Liver (tissue), 8 donors: ENCODE measurements at regions not wholly inside any gene's neighbourhood (a gene's known extent, or its start where the extent isn't known, plus 50 kb on each side); places are given as distances from the start of the nearest gene placed in this dataset.

ENCODE experiments used
- DNase-seq: peaks from one replicate; pipeline ENCODE4 v3.0.0-alpha.2; 2017; ENCODE audit warnings: low spot score
- H3K27ac ChIP-seq, 2 donors: one replicate each; pipeline ENCODE4 v1.7.0; 2013; ENCODE audit warnings: inconsistent platforms in 2 of 2, low read length in 2 of 2, control low read depth in 1 of 2, low read depth in 1 of 2, mild to moderate bottlenecking in 1 of 2
- H3K27me3 ChIP-seq, 4 donors: one replicate each; pipeline versions ENCODE4 v1.6.1 to v1.7.0; 2013; ENCODE audit warnings: low read length in 3 of 4, inconsistent platforms in 1 of 4, mild to moderate bottlenecking in 1 of 4, moderate library complexity in 1 of 4; ENCODE audit not compliant: control insufficient read depth in 4 of 4, insufficient read depth in 4 of 4
- H3K36me3 ChIP-seq, 4 donors: one replicate each; pipeline versions ENCODE4 v1.6.1 to v1.7.0; 2013; ENCODE audit warnings: low read length in 3 of 4, mild to moderate bottlenecking in 3 of 4, low read depth in 1 of 4, moderate library complexity in 1 of 4; ENCODE audit not compliant: control insufficient read depth in 4 of 4, insufficient read depth in 3 of 4
- H3K4me1 ChIP-seq, 4 donors: one replicate each; pipeline versions ENCODE4 v1.6.1 to v1.7.0; 2013; ENCODE audit warnings: low read length in 3 of 4, mild to moderate bottlenecking in 3 of 4, moderate library complexity in 1 of 4; ENCODE audit not compliant: control insufficient read depth in 4 of 4, insufficient read depth in 4 of 4
- H3K4me3 ChIP-seq, 3 donors: one replicate each; pipeline versions ENCODE4 v1.6.1 to v1.7.0; 2013; ENCODE audit warnings: low read length in 3 of 3, control low read depth in 1 of 3, low read depth in 1 of 3, mild to moderate bottlenecking in 1 of 3
- H3K9ac ChIP-seq, 2 donors: one replicate each; pipeline ENCODE4 v1.7.0; 2013; ENCODE audit warnings: low read length in 2 of 2, mild to moderate bottlenecking in 2 of 2, moderate library complexity in 2 of 2, control low read depth in 1 of 2, low read depth in 1 of 2
- H3K9me3 ChIP-seq, 4 donors: one replicate each; pipeline versions ENCODE4 v1.6.1 to v1.7.0; 2013; ENCODE audit warnings: low read length in 3 of 4; ENCODE audit not compliant: control insufficient read depth in 4 of 4
- ATF3 ChIP-seq: IDR thresholded peaks from 2 replicates; pipeline ENCODE4 v1.6.1; 2016; ENCODE audit warnings: antibody characterized with exemption
- CTCF ChIP-seq: fragments of 150-350 bp; IDR thresholded peaks from 2 replicates; pipeline ENCODE4 v1.5.1; 2017; ENCODE audit warnings: improper control_type of control experiment, low read depth, low read length; ENCODE audit not compliant: missing input control
- EGR1 ChIP-seq, 2 donors: IDR thresholded peaks; 2 replicates each; pipeline ENCODE4 v1.6.1; 2016 to 2018; ENCODE audit warnings: antibody characterized with exemption in 2 of 2, low read depth in 2 of 2
- FOXA1 ChIP-seq: IDR thresholded peaks from 2 replicates; pipeline ENCODE4 v1.6.1; 2016; ENCODE audit warnings: antibody characterized with exemption
- FOXA2 ChIP-seq: IDR thresholded peaks from 2 replicates; pipeline ENCODE4 v1.6.1; 2016; ENCODE audit warnings: antibody characterized with exemption
- GABPA ChIP-seq, 2 donors: IDR thresholded peaks in 1 of 2; conservative IDR thresholded peaks in 1 of 2; 2 replicates each; pipeline ENCODE4 v1.6.1; 2016; ENCODE audit warnings: antibody characterized with exemption in 2 of 2, mild to moderate bottlenecking in 1 of 2, moderate library complexity in 1 of 2
- HNF4A ChIP-seq, 2 donors: conservative IDR thresholded peaks; 2 replicates each; pipeline ENCODE4 v1.6.1; 2016; ENCODE audit warnings: antibody characterized with exemption in 2 of 2, mild to moderate bottlenecking in 2 of 2
- HNF4G ChIP-seq: IDR thresholded peaks from 2 replicates; pipeline ENCODE4 v1.6.1; 2016; ENCODE audit warnings: antibody characterized with exemption
- JUND ChIP-seq, 2 donors: IDR thresholded peaks; 2 replicates each; pipeline ENCODE4 v1.6.1; 2016; ENCODE audit warnings: antibody characterized with exemption in 2 of 2
- MAX ChIP-seq: IDR thresholded peaks from 2 replicates; pipeline ENCODE4 v1.6.1; 2016; ENCODE audit warnings: antibody characterized with exemption
- NR2F2 ChIP-seq: IDR thresholded peaks from 2 replicates; pipeline ENCODE4 v1.6.1; 2016; ENCODE audit warnings: antibody characterized with exemption
- RAD21 ChIP-seq, 2 donors: IDR thresholded peaks; 2 replicates each; pipeline ENCODE4 v1.6.1; 2016; ENCODE audit warnings: antibody characterized with exemption in 2 of 2, mild to moderate bottlenecking in 2 of 2
- REST ChIP-seq: IDR thresholded peaks from 2 replicates; pipeline ENCODE4 v1.6.1; 2016; ENCODE audit warnings: antibody characterized with exemption, mild to moderate bottlenecking
- RXRA ChIP-seq, 2 donors: IDR thresholded peaks; 2 replicates each; pipeline ENCODE4 v1.6.1; 2017 to 2018; ENCODE audit warnings: antibody characterized with exemption in 2 of 2, mild to moderate bottlenecking in 1 of 2
- SP1 ChIP-seq: IDR thresholded peaks from 2 replicates; pipeline ENCODE4 v1.6.1; 2018; ENCODE audit warnings: antibody characterized with exemption, mild to moderate bottlenecking
- TAF1 ChIP-seq: conservative IDR thresholded peaks from 2 replicates; pipeline ENCODE4 v1.6.1; 2016; ENCODE audit warnings: antibody characterized with exemption, mild to moderate bottlenecking
- YY1 ChIP-seq: IDR thresholded peaks from 2 replicates; pipeline ENCODE4 v1.6.1; 2016; ENCODE audit warnings: antibody characterized with exemption, mild to moderate bottlenecking
- ZBTB33 ChIP-seq: IDR thresholded peaks from 2 replicates; pipeline ENCODE4 v1.6.1; 2016; ENCODE audit warnings: antibody characterized with exemption
- WGBS: extraction: QIAGEN DNeasy Blood & Tissue Kit; methylation state at CpG from one replicate; pipeline ENCODE4 v1.1.7; 2013; 5-methylcytosine and 5-hydroxymethylcytosine counted together
- donor health status: healthy.
- donor health status: healthy.
- donor health status: healthy.
- donor health status: healthy.
- donor health status: healthy.

GRCh38 chr18:34550902-34551301, 159.2 kb upstream of the DTNA start:
- H3K4me1 ChIP-seq: no peaks in the 10 kb centered on the region
- H3K27ac ChIP-seq: no peak overlapping the region
- no peaks in the 10 kb centered on the region for H3K9me3 ChIP-seq
- DNase-seq: no peak
- no peak overlapping the region for H3K4me3 ChIP-seq
- no peaks in the 10 kb centered on the region for H3K36me3 ChIP-seq
- no peak overlapping the region for H3K9ac ChIP-seq
- no peak for TF ChIP-seq JUND (IDR thresholded peaks at IDR 0.05)
- no peak for TF ChIP-seq GABPA (IDR thresholded peaks at IDR 0.05 in 1 of 2, conservative IDR thresholded peaks at IDR 0.05 in 1 of 2)
- TF ChIP-seq TAF1: no peak
- no peak for TF ChIP-seq REST
- TF ChIP-seq RXRA (IDR thresholded peaks at IDR 0.05): no peak
- TF ChIP-seq CTCF: no peak
- no peak for TF ChIP-seq ZBTB33
- no peak for TF ChIP-seq YY1
- TF ChIP-seq FOXA1: no peak
- TF ChIP-seq MAX: no peak
- TF ChIP-seq EGR1 (IDR thresholded peaks at IDR 0.05; ENCODE audit: low read depth in 2 of 2): no peak
- TF ChIP-seq SP1: no peak
- no peak for TF ChIP-seq FOXA2
- TF ChIP-seq HNF4A (conservative IDR thresholded peaks at IDR 0.05): no peak
- no peak for TF ChIP-seq NR2F2
- no peak for TF ChIP-seq HNF4G
- no peak for TF ChIP-seq RAD21 (IDR thresholded peaks at IDR 0.05)
- no peak for TF ChIP-seq ATF3
- no peaks in the 10 kb centered on the region for H3K27me3 ChIP-seq
- 91% methylated on average over 1 of the region's 1 CpG for WGBS

- no peak overlapping the region for H3K4me3 ChIP-seq
- no peaks in the 10 kb centered on the region for H3K4me1 ChIP-seq
- WGBS: 93% methylated on average over 2 of the region's 2 CpGs
- TF ChIP-seq SP1: no peak
- TF ChIP-seq RXRA (IDR thresholded peaks at IDR 0.05): no peak
- TF ChIP-seq ZBTB33: no peak
- no peak for TF ChIP-seq CTCF
- TF ChIP-seq NR2F2: no peak
- TF ChIP-seq JUND (IDR thresholded peaks at IDR 0.05): no peak
- TF ChIP-seq GABPA (IDR thresholded peaks at IDR 0.05 in 1 of 2, conservative IDR thresholded peaks at IDR 0.05 in 1 of 2): no peak
- TF ChIP-seq ATF3: no peak
- TF ChIP-seq HNF4A (conservative IDR thresholded peaks at IDR 0.05): no peak
- TF ChIP-seq FOXA1: no peak
- H3K27me3 ChIP-seq: no peaks in the 10 kb centered on the region
- H3K9ac ChIP-seq: no peak overlapping the region
- DNase-seq: no peak
- no peaks in the 10 kb centered on the region for H3K36me3 ChIP-seq
- H3K9me3 ChIP-seq: no peaks in the 10 kb centered on the region
- H3K27ac ChIP-seq: no peak overlapping the region
These were observed 158.3 kb upstream of the DTNA start for GRCh38 chr18:34551824-34552223.
